Dermis microvascular lymphatic vessel endothelial cell (primary cell): ENCODE measurements at regions not wholly inside any gene's neighbourhood (a gene's known extent, or its start where the extent isn't known, plus 50 kb on each side); places are given as distances from the start of the nearest gene placed in this dataset.

ENCODE experiments used
- DNase-seq, 2 donors: peaks; one replicate each; pipeline versions ENCODE4 v3.0.0 to v3.0.0-alpha.2; 2010; ENCODE audit warnings: low read depth in 2 of 2

DNA sequence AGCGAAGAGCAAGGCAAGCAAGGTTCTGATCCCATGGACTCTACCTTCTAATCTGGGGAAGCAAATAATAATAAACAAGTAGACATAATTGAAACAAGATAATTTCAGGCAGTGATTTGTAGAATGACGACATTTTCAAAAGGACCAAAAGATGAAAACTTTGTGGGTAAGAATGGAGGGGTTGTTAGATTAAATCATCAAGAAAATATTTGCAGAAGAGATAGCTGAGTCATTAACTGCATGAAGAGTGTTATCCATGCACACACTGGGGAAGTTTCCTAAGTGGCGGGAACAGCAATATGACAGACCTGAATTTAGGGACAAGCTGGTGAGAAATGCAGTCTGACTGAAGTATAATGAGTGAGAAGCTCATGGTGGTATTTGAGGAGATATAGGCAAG lies 583.1 kb upstream of the RGS18 start:
- DNase-seq: no peak

DNA sequence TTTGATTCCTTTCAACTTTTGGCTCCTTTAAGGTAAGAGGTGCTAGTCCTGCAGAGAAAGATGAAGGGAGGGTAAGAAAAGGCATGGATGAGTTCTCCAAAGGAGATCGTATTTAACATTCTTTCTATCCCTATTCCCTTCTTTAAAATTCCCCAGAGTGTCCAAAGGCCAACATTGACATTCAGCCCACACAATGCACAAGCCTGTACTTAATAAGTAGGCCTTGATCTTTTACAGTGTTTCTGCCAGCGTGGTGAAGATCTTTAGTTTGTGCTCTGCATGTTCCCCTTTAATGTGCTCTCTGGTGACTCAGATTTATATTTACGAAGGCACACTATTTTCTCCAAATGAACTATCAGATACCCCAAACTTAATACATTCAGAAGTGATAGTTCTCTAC lies 582.5 kb upstream of the RGS18 start:
- no peak for DNase-seq

DNA sequence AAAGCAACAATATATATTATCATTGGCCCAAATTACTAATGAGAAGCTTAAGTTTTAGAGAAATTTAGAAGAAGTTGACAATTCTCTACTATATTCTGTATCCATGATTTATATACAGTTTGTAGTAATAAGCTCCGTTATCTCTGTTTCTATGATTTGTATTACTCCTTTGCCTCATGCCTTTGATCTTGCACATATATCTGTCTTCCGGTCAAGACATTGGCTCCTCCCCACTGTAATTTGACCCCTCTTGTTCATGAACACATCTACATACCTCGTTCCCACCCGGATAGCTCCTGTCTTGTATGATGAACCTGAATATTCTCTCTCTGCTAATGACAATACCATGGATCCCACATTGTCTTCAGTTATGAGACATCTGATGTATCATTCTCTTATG lies 581.0 kb upstream of the RGS18 start:
- DNase-seq: no peak

DNA sequence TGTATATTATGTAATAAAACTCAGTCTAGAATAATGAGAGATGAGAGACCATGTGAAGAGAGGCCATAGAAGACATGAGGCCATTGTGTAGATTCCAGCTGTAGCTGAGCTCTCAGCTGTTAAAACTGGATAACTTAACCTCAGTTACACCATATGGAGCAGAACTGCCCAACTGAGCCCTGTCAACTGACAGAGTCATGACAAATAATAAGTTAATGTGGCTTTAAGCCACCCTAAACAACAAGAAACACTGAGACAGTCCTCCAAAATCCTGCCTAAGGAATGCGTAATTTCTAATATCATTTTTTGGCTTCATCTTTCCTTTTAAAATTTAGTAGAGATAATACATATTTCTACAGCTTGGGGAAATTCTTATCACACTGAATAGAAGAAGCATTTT lies 580.0 kb upstream of the RGS18 start:
- DNase-seq: no peak

DNA sequence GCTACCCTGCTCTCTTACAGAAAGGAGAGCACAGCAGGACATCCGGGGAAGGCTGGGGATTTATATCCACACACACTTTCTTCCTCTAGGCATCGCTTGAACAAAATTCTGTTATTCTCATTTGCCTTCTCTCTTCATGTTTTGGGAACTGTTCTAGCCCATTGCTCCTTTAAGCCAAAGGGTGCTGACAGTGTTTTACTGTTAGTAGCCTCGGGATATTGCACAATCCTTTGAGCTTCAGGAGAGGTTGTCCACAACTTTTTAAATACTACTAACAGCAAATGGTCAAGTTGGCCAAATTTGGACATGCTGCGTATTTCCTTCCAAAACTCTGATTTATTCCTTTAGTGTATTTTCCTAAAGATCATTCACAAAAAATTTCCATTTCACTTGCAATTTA lies 579.2 kb upstream of the RGS18 start:
- DNase-seq: no peak

DNA sequence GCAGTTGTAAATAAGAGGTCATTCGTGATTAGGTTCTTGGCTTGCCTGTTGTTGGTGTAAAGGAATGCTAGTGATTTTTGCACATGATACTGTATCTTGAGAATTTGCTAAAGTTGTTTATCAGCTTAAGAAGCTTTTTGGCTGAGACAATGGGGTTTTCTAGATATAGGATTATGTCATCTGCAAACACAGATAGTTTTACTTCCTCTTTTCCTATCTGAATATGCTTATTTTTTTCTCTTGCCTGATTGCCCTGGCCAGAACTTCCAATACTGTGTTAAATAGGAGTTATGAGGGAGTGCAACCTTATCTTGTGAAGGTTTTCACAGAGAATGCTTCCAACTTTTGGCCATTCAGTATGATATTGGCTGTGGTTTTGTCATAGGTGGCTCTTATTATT lies 576.1 kb upstream of the RGS18 start:
- no peak for DNase-seq

DNA sequence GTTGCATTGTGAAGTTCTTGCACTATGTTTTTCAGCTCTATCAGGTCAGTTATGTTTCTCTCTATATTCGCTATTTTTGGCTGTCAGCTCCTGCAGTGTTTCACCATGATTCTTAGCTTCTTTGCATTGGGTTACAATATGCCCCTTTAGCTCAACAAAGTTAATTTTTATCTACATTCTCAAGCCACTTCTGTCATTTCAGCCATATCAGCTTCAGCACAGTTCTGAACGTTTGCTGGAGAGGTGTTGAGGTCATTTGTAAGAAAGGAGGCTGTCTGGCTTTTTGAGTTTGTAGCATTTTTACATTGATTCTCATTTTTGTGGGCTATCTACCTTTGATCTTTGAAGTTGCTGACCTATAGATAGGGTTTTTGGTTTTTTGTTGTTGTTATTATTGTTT lies 573.2 kb upstream of the RGS18 start:
- no peak for DNase-seq

DNA sequence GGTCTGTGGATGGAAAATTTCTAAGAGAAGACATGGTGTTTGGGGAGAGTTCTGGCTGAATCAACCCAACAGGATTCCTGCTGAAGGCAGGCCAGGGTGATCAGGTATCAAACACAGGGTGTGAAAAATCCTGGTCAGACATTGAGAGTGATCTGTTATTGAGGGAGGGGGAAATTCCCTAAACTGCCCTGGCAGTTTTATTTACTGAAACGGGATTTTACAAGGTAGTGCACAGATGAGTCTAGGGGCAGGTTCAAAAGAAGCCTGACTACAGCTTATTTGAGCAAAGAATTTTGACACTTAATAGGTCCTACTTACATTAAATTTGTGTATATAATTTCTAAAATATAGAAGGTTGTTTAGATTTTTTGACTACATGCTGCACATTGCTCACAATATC lies 569.4 kb upstream of the RGS18 start:
- DNase-seq: no peak

DNA sequence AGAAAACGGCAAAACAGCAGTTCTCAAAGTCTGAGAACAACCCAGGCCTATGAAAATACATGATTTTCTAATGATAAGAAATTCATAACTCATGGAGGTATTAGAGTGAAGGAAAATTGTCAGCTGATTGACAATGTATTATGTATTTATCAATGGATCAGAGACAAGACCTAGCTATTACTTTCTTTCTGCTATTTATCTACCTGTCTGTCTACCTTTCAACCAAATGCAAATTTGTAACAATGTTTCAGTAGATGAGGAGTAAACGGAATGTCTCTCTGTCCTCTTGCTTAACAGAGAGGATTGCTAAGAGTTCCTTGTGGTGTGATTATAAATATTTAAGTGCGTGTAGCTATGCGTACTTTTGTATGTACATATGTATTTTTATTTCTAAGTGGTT lies 568.7 kb upstream of the RGS18 start:
- DNase-seq: no peak

DNA sequence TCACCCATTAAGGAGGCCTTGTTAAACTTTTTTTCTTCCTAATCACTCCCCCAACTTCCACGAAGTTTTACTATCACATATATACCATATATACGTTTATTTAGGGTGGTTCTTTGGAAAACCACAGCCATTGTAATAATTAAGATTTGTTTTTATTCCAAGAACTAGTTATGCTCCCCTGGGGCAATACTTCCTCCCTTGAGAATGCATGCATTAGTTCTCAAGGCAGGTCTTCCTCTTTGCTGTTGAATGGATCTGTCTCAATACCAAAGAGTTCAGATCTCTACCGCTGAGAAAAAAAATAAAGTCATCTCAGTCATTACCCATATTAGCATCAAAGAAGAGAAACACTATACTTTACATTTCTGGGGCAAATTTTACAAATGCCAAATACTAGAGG lies 567.7 kb upstream of the RGS18 start:
- no peak for DNase-seq

DNA sequence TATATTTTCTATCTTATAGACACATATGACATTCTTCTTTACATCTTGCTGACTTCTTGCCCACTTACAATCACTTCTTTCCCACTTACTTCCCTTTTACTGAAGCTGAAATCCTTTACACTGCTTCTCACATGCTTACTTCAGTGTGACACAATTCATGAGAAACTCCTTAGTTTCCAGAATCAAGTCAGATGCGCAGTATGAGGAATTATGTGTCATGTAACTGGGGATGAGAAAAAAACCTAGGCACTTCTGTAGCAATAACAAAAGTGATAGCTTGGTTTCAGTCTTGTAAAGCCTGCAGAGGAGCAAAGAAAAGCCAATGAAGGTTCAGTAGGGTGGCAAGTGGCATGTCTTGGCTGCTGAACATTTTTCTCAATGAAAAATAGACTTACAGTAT lies 566.2 kb upstream of the RGS18 start:
- DNase-seq: no peak

DNA sequence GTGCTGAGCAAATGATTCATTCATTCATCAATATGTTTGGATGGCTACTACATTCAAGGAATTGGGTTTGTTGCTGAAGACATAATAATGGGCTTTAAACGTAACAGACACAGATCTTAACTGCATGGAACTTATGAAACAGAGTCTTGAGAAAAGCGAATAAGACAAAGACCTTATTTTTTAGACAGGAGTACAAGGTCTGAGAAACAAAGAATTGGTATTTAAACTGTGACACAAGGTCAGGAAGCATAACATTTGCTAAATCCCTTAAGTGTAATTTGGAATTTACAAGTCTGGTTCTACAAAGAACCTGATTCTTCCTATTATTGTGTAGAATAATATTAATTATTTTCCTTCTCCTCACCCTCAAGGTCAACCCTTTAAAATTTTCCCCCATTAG lies 565.4 kb upstream of the RGS18 start:
- DNase-seq: no peak

DNA sequence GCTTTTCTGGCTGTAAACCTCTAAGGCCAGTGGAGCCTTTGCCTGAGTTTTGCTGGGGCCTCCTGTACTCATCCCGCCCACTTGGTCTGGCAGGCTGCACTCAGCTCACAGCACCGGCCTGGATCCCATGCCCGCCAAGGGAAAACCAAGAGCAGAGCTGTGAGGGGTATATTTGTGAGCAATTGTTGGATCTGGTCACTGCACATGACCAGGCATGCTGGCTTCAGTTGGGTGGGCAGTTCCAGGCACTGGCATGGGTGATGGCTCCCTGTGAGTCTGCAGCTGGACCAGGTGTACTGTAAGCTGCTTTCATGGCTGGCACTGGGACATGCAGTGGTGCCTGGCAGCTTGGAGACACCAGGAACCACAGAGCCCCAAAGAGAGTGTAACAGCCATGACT lies 563.1 kb upstream of the RGS18 start:
- DNase-seq: no peak

DNA sequence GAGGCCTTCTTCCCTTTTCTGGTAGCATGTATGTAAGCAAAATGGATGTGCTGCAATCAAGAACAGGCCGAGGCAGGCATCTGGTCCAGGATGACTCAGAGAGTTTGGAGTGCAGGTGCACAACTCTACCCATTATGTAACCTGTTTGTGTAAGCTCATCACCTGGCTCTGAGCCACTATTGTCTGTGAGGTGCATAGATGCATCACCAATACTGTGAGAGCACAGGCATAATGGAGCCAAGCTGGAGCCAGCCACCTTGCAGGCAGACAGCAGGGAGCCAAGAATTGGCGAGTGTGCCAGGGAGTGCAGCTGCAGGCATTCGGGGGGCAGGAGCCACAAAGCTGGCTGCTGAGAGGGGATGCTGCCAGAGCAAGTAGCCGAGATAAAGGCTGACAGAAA lies 549.9 kb upstream of the RGS18 start:
- DNase-seq: no peak

DNA sequence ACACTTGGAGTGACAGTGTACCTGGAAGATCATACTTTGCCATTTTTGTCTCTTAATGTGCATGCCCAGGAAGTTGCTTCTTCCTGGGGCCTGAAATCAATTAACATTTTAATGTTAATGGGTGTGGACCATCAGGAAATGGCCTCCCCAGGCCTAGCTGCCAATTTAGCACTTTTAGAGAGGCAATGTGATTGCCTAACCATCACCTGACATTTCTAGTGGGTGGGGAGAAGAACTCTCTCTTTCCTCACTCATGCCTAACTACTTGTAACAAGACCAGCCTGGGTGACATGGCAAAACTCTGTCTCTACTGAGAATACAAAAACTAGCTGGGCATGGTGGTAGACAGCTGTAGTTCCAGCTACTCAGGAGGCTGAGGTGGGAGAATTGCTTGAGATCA lies 549.0 kb upstream of the RGS18 start:
- no peak for DNase-seq

DNA sequence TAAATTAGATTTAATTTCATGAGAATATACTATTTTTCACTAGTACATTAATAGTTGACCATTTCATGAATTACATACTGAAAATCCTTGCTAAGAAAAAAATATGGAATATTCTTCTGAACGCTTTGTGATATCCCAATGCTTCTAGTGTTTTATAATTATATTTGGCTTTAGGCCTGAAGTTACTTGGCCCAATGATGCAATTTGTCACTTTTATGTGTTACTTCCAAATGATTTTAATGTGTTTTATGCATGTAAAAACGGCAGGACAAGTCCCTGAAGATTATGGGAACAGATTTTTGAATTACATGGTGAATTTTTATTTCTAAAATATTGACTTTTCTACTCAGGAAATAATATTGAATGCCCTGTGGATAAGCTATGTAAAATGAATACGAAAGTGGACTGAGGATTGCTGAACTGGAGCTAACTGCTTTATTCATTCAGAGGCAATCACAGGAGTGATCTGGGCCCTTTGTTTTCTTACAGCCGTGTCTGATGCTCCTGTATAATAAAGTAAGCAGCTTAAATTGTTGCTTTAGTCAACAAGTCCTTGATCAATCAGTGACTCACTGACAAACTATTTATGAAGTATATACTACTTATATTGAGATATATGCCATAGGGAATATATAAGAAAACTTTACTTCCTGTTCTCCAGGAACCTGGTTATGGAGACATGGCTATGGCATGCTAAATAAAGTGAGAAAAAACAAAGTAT lies 543.0 kb upstream of the RGS18 start:
- DNase-seq: no peak

DNA sequence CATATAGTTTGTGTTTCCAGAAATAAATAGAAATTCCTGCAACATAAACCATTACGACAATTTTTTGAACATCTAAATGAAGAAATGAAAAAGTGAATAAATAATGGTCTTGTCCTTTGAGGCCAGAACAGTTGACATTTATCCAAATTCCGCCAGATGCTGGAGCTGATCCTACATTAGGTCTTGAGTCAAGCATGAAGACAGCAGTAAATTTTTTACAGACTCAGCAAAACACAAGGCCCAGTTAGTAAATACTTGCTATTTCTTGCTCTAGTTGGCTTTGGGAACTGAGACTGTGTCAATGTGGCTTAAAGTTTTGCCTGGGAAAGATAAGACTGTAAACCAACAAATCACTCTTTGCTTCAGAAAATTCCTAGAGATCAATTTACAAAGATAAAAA lies 540.1 kb upstream of the RGS18 start:
- no peak for DNase-seq

DNA sequence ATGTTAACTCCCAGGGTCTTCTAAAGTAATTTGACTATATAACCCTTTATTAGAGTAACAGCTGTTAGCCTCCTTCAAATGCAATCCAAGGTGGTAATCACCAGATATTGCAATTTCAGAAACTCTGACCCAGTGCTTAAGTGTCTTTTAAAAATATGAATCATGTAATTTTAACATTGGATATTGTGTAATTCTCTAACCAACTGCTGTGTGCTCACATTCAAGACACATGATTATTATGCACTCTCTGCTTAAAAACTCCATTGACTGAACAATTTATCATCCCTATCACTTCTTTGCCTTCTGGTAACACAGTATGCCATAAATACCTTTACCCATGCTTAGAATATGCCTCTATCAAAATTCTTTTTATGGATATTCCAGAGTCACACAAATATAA lies 537.4 kb upstream of the RGS18 start:
- DNase-seq: no peak

DNA sequence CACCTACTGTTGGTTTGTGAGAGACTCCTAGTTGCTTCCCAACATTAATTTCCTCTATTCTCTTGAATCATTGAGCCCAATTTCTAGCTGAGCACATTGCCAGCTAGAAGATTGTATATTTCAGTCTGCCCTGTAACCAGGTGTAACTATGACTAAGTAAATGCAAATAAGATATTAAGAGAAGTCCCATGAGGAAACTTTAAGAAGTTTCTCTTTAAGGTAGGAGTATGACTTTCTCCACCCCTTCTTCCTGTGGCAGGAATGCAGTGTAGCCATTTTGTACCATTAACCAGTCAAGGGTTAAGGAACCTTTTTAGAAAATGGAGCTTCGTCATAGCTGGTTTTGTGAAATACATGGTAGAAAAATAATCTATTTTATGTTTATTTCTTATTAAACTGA lies 534.2 kb upstream of the RGS18 start:
- no peak for DNase-seq

DNA sequence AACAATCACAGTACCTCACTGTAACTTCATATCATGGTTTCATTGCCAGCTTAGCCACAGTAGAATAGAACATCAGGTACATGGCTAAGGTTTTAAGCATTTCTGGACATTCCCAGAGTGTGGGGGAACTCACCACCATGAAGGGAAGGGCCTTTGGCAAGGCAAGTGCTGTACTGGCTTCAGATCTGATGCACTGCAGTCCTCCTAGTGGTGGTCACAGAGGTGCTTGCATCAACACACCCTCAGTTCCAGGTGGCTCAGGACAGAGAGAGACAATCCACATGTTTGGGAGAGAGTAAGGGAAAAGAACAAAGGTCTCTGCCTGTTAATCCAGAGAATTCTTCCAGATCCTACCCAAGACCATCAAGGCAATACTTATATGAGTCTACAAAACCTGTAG lies 528.4 kb upstream of the RGS18 start:
- DNase-seq: no peak

DNA sequence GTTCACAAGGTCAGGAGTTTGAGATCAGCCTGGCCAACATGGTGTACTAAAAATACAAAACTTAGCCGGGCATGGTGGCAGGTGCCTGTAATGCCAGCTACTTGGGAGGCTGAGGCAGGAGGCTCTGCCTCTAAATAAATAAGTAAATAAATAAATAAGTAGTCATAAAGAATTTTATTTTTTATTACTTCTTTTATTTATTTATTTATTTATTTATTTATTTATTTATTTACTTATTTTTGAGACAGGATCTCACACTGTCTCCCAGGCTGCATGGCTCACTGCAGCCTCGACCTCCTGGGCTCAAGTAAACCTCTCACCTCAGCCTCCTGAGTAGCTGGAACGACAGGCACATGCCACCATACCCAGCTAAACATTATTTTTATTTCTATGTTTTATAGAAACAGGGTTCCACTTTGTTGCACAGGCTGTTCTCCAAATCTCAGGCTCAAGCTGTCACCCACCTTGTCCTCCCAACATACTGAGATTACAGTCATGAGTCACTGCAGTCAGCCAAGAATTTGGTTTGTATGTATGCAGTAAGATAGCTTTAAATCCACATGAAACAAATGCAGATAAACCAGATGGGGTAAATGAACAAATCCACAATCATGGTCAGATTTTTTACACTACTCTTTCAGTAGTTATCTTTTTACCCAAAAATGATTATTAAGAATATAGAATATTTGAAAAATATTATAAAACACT lies 523.3 kb upstream of the RGS18 start:
- no peak for DNase-seq

DNA sequence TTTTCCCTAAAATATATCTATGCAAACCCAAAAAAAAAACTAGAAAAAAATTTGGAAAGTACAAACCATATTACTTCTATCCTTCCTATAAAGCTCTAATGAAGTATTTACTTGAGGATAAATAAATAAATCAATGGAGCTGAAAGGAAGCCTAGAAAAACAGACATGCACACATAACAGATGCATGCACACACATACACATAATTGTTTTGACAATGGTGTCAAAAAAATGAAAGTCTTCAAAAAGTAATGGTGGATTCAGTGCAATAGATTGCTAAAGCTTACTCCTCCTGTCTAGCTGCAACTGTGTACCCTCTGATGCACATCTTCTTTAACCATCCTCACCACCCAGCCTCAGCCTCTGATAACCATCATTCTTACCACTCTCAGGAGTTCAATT lies 521.9 kb upstream of the RGS18 start:
- DNase-seq: no peak

DNA sequence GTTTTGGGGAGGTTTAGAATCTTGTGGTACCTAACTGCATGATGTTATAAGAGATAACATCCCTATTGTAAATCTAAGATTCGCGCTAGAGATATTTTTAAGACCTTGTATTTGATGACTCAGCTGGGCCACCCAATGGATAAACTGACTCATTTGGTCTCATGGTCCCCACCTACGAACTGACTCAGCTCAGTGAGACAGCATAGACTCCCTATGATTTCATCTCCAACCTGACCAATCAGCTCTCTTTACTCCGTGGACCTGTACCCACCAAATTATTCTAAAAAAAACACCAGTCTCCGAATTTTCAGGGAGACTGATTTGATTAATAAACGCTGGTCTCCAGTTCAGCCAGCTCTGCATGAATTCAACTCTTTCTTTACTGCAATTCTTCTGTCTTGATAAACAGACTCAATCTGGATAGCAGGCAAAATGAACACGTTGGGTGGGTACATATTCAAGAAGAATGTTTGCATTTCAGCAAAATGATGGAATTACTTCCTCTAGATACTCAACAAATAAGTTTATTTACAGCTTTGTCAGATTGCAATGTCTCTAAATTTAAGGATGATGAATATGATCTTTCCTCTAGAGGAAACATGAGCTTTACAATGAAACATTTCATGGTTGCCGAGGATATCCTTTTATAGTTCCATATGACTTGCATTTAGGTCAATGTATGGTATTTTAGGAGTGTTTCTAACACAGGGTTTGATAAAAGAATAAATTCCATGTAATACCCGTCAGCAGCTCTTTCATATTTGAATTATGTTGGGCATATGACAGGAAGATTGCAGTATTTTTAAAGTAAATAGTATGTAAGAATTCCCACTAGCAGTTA lies 516.6 kb upstream of the RGS18 start:
- no peak for DNase-seq
